CD4-positive, alpha-beta T cell (primary cell): ENCODE measurements at regions not wholly inside any gene's neighbourhood (a gene's known extent, or its start where the extent isn't known, plus 50 kb on each side); places are given as distances from the start of the nearest gene placed in this dataset.

Experiments
- ATAC-seq: fragments of 200-7000 bp; cut with Tn5 transposase; one replicate; pipeline ENCODE4 v1.10.0; 2022; ENCODE audit warnings: mild to moderate bottlenecking; ENCODE audit not compliant: poor library complexity
- CTCF ChIA-PET: fragments of 350-600 bp; sonication (Branson Sonifier 250); formaldehyde crosslinking; loops from one replicate; lab custom pipeline; 2021; ENCODE audit warnings: antibody characterized with exemption, inconsistent platforms; lab: Charles Lee
- POLR2A ChIA-PET: fragments of 350-600 bp; sonication (Branson Sonifier 250); formaldehyde crosslinking; loops from one replicate; lab custom pipeline; 2021; ENCODE audit warnings: antibody characterized with exemption, inconsistent platforms; lab: Charles Lee
- DNase-seq, 14 experiments: peaks; one replicate each; pipeline ENCODE4 v3.0.0-alpha.2; 2013 to 2020; ENCODE audit warnings: mixed read lengths in 2 of 14
- H3K27ac ChIP-seq, 2 donors: one replicate each; pipeline versions ENCODE4 v1.5.1 to v1.7.0; 2013; ENCODE audit warnings: low read length in 2 of 2, low read depth in 1 of 2, mild to moderate bottlenecking in 1 of 2
- H3K27me3 ChIP-seq, 2 experiments: 1 replicate in 1 of 2; 2 replicates in 1 of 2; pipeline versions ENCODE4 v1.6.1 to v1.7.0; 2013; ENCODE audit warnings: low read length in 2 of 2, control low read depth in 1 of 2, mild to moderate bottlenecking in 1 of 2, moderate library complexity in 1 of 2; ENCODE audit not compliant: insufficient read depth in 2 of 2, control insufficient read depth in 1 of 2
- H3K36me3 ChIP-seq: one replicate; pipeline ENCODE4 v1.6.1; 2013; ENCODE audit warnings: low read length, control low read depth; ENCODE audit not compliant: insufficient read depth
- H3K4me1 ChIP-seq: one replicate; pipeline ENCODE4 v1.6.1; 2013; ENCODE audit warnings: low read length, control low read depth; ENCODE audit not compliant: insufficient read depth
- H3K4me3 ChIP-seq: one replicate; pipeline ENCODE4 v1.5.1; 2013; ENCODE audit warnings: mild to moderate bottlenecking, low read length, moderate library complexity
- H3K9me3 ChIP-seq, 2 experiments: 1 replicate in 1 of 2; 2 replicates in 1 of 2; pipeline versions ENCODE4 v1.6.1 to v1.7.0; 2013; ENCODE audit warnings: low read length in 2 of 2, mild to moderate bottlenecking in 2 of 2, control low read depth in 1 of 2, moderate library complexity in 1 of 2; ENCODE audit not compliant: control insufficient read depth in 1 of 2, insufficient read depth in 1 of 2
- H3K27ac Mint-ChIP-seq: one replicate; pipeline ENCODE4 v1.8.0; 2020; ENCODE audit warnings: mixed read lengths
- H3K27me3 Mint-ChIP-seq: one replicate; pipeline ENCODE4 v1.8.0; 2021; ENCODE audit warnings: mixed read lengths
- H3K36me3 Mint-ChIP-seq: one replicate; pipeline ENCODE4 v1.8.0; 2021; ENCODE audit warnings: low read depth, mixed read lengths
- H3K4me1 Mint-ChIP-seq: one replicate; pipeline ENCODE4 v1.8.0; 2021; ENCODE audit warnings: low read depth, mixed read lengths
- H3K4me3 Mint-ChIP-seq: one replicate; pipeline ENCODE4 v1.8.0; 2020; ENCODE audit warnings: mild to moderate bottlenecking, mixed read lengths
- H3K9me3 Mint-ChIP-seq: one replicate; pipeline ENCODE4 v1.8.0; 2020; ENCODE audit warnings: mixed read lengths
- CTCF ChIP-seq: fragments of 200-600 bp; IDR thresholded peaks from one replicate; pipeline ENCODE4 v1.8.0; 2022; ENCODE audit warnings: antibody characterized with exemption, mild to moderate bottlenecking
- intact Hi-C, 2 experiments: fragments of 100-400 bp; cut with DNase I in 1 of 2; cut with micrococcal nuclease in 1 of 2; formaldehyde crosslinking; loops; one replicate each; pipeline versions ENCODE4 v1.15.1 to v1.9.0; 2023 to 2025; cut with DNase I, micrococcal nuclease

DNA sequence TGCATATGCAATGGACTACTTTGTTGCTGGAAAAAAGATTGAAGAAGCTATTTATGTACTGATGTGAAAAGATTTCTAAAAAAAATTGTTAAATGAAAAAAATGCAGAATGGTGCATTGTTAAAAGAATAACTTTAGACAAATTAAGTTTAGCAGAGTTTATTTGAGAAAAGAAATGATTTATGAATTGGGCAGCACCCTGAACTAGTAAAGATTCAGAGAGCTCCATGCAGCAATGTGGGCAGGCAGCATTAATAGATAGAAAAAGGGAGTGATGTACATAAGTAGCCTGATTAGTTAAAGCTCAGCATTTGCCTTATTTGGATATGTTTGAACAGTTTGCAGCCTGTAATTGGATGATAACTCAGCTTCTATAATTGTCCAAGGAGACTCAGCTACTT lies 677.9 kb upstream of the SEMA6A start:
- Mint-ChIP-seq H3K4me1 (no peaks in the 10 kb centered on the region), H3K9me3 (peaks cover 2% of the 10 kb centered on the region), H3K4me3 (no peak overlapping the region), H3K36me3 (no peaks in the 10 kb centered on the region), H3K27me3 (no peaks in the 10 kb centered on the region), H3K27ac (no peak overlapping the region)
- Histone ChIP-seq H3K36me3 (no peaks in the 10 kb centered on the region), H3K4me3 (no peak overlapping the region), H3K9me3 (no peaks in the 10 kb centered on the region), H3K27me3 (no peaks in the 10 kb centered on the region), H3K4me1 (no peaks in the 10 kb centered on the region), H3K27ac (no peak overlapping the region)
- POLR2A ChIA-PET, result no interaction called here
- ATAC-seq (no peak), DNase-seq (no peak)
- intact Hi-C loops, result no loop called here
- TF ChIP-seq CTCF, result no peak
- CTCF ChIA-PET, result no interaction called here

DNA sequence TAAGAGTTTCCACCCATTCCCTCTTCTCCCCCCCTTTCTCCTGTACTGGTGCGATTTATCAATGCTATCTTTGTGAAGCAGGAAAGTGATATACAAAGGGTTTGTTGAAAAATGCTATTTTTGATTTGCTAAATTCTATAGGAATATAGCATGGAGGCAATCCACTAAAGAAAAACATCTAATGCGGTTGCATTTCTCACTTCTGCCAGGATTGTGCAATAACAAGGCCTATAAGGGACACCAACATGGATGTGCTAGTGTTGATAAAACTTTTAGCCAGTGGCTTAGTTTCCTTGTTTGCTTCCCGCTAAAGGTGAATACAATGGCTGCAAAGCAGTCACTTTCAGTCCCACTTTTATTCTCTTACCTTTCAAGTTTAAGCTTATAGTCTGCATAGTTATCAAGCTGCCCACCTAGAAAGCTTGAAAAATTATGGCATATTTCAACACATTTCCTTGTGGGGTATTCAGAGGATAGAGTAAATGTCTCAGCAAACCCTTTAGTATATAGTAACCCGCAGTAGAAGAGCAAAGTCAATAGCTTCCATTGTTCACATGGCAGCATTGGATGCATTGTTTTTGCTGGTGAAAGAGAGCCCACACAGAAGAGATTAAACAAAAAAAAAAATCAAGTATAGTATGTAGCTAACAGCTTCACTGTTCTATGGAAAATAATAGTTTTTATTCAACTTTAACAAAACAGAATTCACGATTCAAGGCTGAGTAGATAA lies 674.6 kb upstream of the SEMA6A start:
- H3K27ac Mint-ChIP-seq, result no peak overlapping the region
- Histone ChIP-seq H3K4me3 (no peak overlapping the region), H3K27me3 (no peaks in the 10 kb centered on the region), H3K36me3 (no peaks in the 10 kb centered on the region), H3K27ac (no peak overlapping the region), H3K4me1 (no peaks in the 10 kb centered on the region), H3K9me3 (no peaks in the 10 kb centered on the region)
- H3K27me3 Mint-ChIP-seq, result no peaks in the 10 kb centered on the region
- TF ChIP-seq CTCF, result no peak
- H3K4me1 Mint-ChIP-seq, result no peaks in the 10 kb centered on the region
- H3K36me3 Mint-ChIP-seq, result no peaks in the 10 kb centered on the region
- H3K4me3 Mint-ChIP-seq, result no peak overlapping the region
- peaks cover 2% of the 10 kb centered on the region for H3K9me3 Mint-ChIP-seq
- ChIA-PET POLR2A (no interaction called here), CTCF (no interaction called here)
- DNase-seq, result no peak
- intact Hi-C loops, result no loop called here
- ATAC-seq, result no peak

GRCh38 chr5:117246424-117246823 lies 671.8 kb upstream of the SEMA6A start:
- H3K36me3 Mint-ChIP-seq, result no peaks in the 10 kb centered on the region
- no peak overlapping the region for H3K4me3 Mint-ChIP-seq
- Histone ChIP-seq H3K27me3 (no peaks in the 10 kb centered on the region), H3K27ac (no peak overlapping the region), H3K9me3 (peaks cover 0 to 8% of the 10 kb centered on the region in 2 experiments), H3K36me3 (no peaks in the 10 kb centered on the region), H3K4me3 (no peak overlapping the region), H3K4me1 (no peaks in the 10 kb centered on the region)
- no peaks in the 10 kb centered on the region for H3K27me3 Mint-ChIP-seq
- POLR2A ChIA-PET, result no interaction called here
- DNase-seq (no peak), ATAC-seq (no peak)
- H3K27ac Mint-ChIP-seq, result no peak overlapping the region
- TF ChIP-seq CTCF, result no peak
- intact Hi-C loops, result no loop called here
- H3K9me3 Mint-ChIP-seq, result peaks cover 6% of the 10 kb centered on the region
- no peaks in the 10 kb centered on the region for H3K4me1 Mint-ChIP-seq
- CTCF ChIA-PET, result no interaction called here
